GM11168 (cell line): ENCODE measurements at regions not wholly inside any gene's neighbourhood (a gene's known extent, or its start where the extent isn't known, plus 50 kb on each side); places are given as distances from the start of the nearest gene placed in this dataset.

Experiments
- in situ Hi-C: fragments of 300-500 bp; cut with MboI; formaldehyde crosslinking; loops from one replicate; pipeline ENCODE4 v1.12.0; 2022; ENCODE audit warnings: low sequenced_read_pairs; ENCODE audit not compliant: unreplicated experiment

GRCh38 chr6:138000941-138001340 is 106.3 kb downstream of the PERP start:
- in situ Hi-C loops = loop anchor here (5.0 kb wide), 1 partner anchor 116 kb away; no protein-coding TSS in a partner anchor

GRCh38 chr6:138001750-138002349 is 105.4 kb downstream of the PERP start:
- in situ Hi-C loops = loop anchor here (5.0 kb wide), 1 partner anchor 115 kb away; no protein-coding TSS in a partner anchor

- in situ Hi-C loops = loop anchor here (5.0 kb wide), 1 partner anchor 113 kb away; no protein-coding TSS in a partner anchor
Observed at GRCh38 chr6:138004430-138005287, 102.6 kb downstream of the PERP start.

- in situ Hi-C loops = no loop called here
Observed at GRCh38 chr6:138005846-138006245, 101.4 kb downstream of the PERP start.

- in situ Hi-C loops = no loop called here
Observed at GRCh38 chr6:138007014-138007472, 100.2 kb downstream of the PERP start.

- in situ Hi-C loops = no loop called here
Observed at GRCh38 chr6:138008791-138009190, 98.4 kb downstream of the PERP start.

- in situ Hi-C loops = no loop called here
Observed at GRCh38 chr6:138011413-138011812, 95.8 kb downstream of the PERP start.

- in situ Hi-C loops = no loop called here
Observed at GRCh38 chr6:138012682-138013081, 94.5 kb downstream of the PERP start.

GRCh38 chr6:138013959-138014358 is 93.3 kb downstream of the PERP start:
- in situ Hi-C loops = no loop called here

- in situ Hi-C loops = no loop called here
Observed at GRCh38 chr6:138017166-138017757, 90.0 kb downstream of the PERP start.

GRCh38 chr6:138018297-138018696 is 88.9 kb downstream of the PERP start:
- in situ Hi-C loops = no loop called here

GRCh38 chr6:138025528-138025978 is 81.7 kb downstream of the PERP start:
- in situ Hi-C loops = no loop called here

- in situ Hi-C loops = no loop called here
Observed at GRCh38 chr6:138026342-138026741, 80.9 kb downstream of the PERP start.

- in situ Hi-C loops = no loop called here
Observed at GRCh38 chr6:138028893-138029292, 78.3 kb downstream of the PERP start.

GRCh38 chr6:138030872-138031271 is 76.3 kb downstream of the PERP start:
- in situ Hi-C loops = no loop called here

GRCh38 chr6:138031417-138031816 is 75.8 kb downstream of the PERP start:
- in situ Hi-C loops = no loop called here

GRCh38 chr6:138031850-138032249 is 75.4 kb downstream of the PERP start:
- in situ Hi-C loops = no loop called here

GRCh38 chr6:138032571-138032970 is 74.6 kb downstream of the PERP start:
- in situ Hi-C loops = no loop called here

GRCh38 chr6:138034229-138034628 is 73.0 kb downstream of the PERP start:
- in situ Hi-C loops = no loop called here

GRCh38 chr6:138035070-138035469 is 72.1 kb downstream of the PERP start:
- in situ Hi-C loops = no loop called here

- in situ Hi-C loops = no loop called here
Observed at GRCh38 chr6:138036111-138036510, 71.1 kb downstream of the PERP start.
